Fibroblast of the conjunctiva (primary cell): ENCODE measurements at regions not wholly inside any gene's neighbourhood (a gene's known extent, or its start where the extent isn't known, plus 50 kb on each side); places are given as distances from the start of the nearest gene placed in this dataset.

Experiments
- DNase-seq: peaks from one replicate; pipeline ENCODE4 v3.0.0-alpha.2; 2010; ENCODE audit warnings: low read depth

DNA sequence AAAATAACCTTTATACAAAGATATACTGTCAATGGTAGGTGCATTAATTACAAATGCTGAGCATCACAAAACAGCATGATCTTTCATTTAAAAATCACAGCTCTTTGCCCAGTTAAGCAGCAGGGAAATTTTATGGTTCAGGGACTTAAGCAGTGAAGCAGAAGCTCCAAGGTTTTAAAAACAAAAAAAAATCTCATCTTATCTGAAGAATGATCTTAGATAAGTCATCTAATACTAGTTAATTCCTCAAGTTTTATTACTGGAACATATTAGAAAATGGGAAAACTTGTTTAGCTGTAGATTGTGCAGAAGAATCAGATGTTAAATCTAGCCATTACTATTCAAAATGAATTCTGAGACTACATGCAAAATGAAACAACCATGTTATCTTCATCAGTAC lies 289.9 kb downstream of the GASK1B start:
- no peak for DNase-seq

DNA sequence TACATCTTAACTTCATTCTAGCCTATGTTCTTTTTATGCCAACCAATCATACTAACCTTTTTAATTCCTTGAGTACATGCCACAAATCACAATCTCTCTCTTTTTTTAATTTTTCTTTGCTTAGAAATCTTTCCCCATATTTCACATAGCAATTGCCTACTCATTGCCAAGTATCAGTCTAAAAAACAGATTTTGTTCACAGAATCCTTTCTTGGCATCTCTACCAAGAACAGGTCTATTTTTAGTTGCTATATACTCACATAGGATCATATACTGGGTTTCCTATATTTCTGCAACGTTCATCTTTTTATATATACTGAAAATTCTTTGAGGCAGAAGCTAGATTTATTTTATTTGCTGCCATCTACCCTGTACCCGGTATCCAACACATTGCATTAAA lies 292.1 kb downstream of the GASK1B start:
- no peak for DNase-seq

DNA sequence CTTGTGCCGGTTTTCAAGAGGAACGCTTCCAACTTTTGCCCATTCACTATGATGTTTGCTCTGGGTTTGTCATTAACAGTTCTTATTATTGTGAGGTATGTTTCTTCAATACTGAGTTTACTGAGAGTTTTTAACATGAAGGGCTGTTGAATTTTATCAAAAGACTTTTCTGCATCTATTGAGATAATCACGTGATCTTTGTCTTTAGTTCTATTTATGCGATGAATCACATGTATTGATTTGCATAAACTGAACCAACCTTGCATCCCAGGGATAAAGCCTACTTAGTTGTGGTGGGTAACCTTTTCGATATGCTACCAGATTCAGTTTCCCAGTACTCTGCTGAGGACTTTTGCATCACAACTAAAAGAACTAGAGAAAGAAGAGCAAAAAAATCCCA lies 318.0 kb downstream of the GASK1B start:
- DNase-seq, result no peak

DNA sequence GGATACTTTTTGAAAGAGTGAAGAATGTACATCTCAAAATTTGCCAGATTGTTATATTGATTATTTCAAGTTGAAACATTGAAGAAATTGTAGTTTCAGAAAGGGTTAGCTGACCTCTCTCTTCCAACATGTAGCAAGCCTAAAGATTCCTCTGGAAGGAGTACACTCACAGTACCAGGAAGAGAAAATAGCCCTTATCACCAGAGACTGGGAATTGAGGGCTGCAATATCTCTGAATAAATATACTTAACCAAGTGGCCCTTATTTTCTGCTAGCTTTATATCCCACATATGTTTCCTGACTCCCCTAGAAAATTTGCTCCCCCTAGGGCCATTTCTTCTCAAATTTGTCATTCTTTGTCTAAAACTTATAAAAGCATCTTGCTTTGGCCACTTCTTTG lies 332.2 kb downstream of the GASK1B start:
- no peak for DNase-seq

DNA sequence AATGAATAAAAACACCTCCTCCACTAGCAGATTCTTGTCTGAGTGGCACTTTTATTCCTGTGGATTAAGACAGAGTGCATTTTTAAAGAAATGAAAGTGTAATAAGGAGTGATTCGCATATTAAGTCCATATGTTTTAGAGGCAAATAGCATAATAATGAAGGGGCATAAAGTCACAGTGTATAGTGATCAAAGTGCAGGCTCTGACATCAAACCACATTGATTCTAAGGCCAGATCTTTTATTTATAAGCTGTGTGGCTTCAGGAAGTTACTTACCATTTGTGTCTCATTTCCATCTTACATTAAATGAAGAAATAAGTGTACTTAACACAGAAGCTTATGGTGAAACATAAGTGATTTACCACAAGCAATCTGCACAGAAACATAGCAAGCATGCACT lies 332.8 kb downstream of the GASK1B start:
- DNase-seq, result no peak

DNA sequence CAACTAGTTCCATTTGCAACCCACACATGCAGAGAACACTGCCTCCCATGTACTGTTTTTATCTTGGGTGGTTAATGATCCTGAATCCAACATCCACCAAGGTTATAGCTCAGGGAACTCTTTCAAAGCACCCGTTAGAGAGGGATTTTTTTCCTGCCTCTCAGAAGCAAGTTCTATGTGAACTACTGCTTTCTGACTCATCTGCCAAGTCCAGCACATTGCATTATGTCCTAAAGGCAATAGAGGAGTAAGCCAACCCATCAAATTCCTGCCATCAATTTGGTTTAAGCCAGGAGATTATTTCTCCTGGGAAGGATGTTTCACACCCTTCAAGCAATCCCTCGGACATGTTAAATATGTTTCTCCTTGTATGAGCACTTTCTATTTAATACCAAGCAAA lies 334.5 kb downstream of the GASK1B start:
- DNase-seq, result peak; percentile 0

DNA sequence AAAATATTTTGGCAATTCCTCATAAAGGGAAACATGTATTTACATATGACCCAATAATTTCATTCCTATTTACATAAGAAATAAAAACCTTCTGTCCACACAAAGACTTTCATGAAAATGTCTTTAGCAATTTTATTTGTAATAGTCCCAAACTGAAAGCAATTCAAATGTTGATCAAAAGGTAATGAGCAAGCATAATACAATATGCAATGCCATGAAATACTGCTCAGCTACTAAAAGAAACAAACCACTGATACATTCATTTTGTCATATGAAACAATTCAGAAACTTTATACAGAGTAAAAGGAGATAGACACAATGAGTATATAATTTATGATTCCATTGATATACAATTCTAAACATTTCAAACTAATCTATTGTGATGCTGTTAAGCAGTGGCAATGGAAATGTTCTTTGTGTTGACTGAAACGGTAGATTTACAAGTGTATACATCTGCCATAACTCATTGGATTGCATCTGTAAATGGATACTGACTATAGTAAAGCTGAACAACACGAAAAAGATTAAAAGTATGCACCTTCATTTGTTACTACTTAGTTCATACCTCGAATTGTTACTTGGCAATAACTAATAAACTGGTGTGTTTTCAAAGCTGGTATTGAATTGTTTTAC lies 335.6 kb downstream of the GASK1B start:
- DNase-seq, result no peak

DNA sequence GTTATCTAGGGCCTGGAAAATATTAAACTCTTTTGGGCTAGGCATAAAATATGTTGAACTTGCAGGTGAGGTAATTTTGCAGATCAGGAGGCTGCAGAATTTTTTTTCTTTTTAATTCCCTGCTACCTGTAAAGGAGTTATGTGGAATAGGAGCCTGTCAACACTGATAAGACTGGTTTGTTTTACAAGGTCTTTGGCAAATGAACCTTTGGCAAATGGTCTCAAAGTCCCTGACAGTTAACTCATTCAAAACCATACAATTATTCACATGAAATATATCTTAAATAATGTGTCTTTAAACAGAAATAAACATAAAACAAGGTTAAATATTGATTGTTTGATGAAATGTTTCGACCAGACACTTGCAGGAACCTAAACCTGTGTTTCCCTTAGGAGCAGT lies 340.2 kb downstream of the GASK1B start:
- DNase-seq, result no peak

DNA sequence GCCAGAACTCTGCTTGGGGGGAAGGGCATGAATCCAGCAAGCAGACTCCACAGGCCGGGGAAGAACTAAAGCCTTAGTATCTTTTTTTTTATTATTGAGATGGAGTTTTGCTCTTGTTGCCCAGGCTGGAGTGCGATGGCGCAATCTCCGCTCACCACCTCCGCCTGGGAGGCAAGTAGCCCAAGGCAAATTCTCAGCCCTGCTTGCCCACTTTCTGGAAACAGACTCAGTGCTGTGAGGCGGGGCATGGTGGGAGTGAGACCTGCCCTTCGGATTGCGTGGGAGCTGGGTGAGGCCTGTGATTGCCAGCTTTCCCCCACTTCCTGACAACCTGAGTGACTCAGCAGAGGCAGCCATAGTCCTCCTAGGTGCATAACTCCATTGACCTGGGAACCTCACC lies 348.8 kb downstream of the GASK1B start:
- no peak for DNase-seq

DNA sequence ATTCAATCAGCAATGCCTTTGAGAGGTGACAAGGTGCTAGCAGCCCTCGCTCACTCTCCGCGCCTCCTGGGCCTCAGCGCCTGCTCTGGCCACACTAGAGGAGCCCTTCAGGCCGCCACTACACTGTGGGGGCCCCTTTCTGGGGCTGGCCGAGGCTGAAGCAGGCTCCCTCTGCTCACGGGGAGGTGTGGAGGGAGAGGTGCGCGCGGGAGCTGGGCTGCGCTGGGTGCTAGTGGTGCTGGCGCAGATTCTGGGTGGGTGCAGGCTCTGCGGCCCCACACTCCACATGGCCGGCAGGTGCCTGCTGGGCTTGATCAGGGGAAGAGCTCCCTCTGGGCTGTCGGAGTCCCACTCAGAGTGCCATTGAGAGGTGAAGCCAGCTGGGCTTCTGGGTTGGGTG lies 351.0 kb downstream of the GASK1B start:
- DNase-seq, result no peak

DNA sequence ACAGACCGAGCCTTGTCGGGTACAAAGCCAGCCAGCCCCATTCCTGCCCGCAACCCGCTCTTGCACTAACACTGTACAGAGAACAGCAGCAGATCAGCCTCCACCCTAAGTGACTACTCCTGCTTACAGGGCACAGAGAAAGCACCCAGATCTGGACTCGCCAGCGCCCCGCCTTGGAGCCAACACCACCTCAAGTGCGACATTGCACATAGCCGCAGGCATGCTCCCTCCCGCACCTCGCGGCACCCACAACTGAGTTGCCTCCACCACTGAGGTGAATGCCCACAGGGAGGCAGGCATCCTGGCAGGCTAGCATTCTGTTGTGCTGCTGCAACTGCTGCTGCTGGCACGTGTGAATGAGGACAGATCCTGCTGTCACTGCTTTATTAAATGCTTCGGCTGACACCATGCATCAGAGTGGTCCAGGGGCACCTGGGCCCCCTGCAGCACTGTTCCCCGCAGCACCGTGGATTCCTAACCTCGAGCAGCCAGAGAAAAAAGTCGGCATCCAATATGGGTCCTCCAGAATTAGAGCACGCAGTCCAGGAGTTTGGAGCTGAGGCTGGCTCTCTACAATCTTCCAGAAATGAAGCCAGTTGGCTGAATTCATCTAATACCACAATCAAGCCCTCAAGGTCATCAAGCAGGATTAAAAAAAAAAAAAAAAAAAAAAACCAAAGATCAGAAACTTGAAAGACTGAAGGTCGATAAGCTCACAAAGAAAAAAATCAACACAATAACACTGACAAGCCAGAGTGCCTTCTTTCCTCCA lies 352.9 kb downstream of the GASK1B start:
- DNase-seq, result no peak

DNA sequence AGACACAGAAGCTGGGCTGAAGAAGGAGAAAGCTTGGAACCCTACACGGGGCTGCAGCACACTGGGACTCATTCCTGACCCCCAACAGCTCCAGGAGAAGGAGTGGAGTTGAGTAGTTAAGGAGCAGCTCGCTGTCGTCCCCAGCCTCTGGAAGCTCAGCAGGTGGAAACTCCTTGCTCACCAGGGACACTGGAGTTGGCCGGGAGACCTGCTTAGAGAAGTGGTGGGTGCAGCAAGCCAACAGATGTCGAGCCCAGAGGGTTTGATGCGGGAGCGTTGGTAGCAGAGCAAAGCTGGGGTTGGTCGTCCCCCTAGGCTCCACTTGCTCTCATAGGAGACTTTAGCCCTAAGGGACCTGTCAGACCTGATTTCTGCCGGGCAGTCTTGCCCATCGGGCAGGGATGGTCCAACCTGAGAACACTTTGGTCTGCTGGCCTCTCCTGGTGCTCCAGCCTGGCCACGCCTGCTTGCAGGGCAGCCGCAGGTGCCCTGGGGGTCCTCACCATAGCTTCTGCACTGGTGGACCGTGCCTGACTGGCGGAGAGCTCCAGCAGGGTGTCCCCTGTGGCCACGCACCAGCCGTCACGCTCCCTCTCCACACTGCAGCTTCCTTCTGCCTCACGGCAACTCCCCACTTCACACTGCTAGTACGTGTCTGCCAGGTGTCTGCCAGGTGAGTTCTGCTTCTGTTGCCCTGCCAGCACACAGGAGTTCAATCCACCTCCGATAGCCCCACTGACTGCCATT lies 353.7 kb downstream of the GASK1B start:
- DNase-seq, result no peak

DNA sequence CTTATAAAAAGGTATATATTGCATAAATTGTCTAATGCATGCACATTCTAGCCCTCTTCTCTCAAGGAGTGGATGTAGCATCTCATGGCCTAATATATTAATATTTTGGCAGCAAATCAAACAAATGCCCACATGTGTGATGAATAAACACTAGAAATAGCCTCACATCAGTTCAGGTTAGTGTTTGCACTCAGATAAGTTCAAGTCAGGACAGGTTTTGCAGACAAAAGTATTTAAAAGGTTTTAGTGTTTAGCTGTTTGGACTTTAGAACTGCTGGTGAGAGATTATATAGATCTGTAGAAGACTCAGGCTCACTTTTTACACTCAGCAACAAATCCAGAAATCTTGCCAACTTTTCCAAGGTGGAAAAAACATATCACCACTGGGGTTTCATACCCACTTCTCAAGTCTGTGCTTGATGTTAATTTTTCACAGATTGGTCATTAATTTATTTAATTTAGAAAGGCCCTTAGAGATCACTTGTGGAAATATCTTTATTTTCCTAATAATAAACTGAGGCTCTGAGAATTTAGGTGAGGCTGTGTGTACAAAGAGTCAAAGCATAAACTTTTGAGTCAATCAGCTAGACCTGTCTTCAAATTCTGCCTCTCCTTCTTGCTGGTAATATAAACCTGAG lies 362.6 kb downstream of the GASK1B start:
- no peak for DNase-seq

DNA sequence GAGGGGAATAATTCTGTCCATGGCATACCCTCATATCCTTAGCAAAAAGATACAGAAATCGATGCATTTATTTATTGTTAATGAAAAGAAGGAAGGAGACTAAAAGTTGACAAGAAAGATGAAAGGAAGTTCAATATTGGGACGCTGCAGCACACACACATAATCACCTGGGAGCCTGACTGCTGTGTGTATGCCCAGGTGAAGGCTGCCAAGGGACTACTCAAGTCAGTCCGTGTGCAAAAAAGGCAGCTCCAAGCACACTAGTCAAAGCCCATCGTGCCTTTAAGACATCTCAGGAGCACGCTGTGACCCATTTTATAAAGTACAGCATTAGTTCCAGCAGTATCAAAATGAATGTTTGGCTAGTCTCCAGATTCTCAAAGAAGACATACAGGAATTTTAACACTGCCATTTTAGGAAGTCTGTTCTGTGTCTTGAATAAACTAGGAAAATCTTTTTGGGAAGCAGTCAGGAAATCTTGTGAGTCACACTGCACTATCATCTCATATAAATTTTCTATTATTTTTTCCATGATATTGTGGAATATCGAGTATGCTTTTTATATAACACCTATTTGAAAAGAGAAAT lies 363.9 kb downstream of the GASK1B start:
- DNase-seq, result no peak

DNA sequence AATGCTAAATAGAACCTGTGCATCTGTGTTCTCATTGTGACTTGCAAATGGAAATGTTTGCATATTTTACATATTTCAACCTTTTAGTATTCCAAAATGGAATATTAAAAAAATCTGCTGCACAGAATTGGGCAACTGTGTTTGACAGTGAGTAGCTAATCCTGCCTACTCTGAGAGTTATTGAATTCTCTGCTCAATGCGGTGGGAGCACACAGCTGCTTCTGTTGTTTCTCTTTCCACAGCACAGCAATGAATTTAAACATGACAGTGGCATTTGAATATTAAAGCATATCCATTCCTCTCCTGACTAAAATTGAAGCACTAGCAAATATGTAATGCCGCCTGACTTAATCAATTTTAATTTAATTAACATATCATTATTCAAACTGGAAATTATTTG lies 366.6 kb downstream of the GASK1B start:
- DNase-seq, result no peak

DNA sequence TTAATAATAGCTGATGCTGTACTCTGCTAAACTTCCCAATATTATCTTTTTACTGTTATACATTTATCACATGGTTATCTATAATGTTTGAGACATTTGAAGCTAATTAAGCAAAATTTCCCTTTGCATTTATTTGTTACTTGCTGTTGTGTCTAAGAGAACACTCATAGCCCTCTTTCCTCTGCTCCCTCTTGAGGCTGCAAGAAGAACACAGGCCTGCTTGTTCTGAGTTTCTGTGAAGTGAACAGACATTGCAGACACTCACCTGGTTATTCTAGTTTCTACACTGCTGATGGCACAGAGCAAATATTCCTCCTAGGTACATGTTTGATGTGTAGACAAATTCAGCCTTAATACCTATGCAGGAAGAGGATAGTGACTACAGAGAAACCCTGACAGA lies 367.8 kb downstream of the GASK1B start:
- no peak for DNase-seq

DNA sequence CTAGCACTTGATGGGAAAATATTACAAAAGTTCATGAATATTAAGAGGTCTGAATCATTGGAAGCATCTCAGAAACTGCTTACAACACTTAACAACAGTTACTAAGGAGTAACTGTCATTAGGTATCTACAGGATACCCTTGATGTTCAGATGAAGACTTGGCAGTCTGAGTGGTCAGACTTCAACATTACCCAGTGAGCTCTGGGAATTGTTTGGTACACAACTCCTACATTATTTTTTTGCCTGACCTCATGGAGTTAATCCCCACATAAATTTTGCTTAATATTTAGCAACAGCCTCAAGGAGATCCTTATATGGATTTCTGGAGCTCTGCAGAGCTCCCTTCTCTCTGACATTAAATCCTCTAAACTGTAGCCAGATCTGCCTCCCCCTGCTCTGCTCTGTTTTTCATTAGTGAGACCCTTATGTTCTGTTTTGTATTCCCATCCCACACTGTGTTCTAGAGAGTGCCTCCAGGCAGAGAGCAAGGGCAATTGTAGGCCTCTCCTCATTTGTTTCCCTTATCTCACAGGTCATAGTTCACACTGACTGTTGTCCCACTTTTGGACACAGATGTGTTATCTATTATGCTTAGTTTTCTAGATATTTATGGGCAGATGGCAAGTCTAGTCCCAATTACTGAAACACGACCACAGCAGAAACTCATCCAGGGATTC lies 368.8 kb downstream of the GASK1B start:
- DNase-seq, result no peak

DNA sequence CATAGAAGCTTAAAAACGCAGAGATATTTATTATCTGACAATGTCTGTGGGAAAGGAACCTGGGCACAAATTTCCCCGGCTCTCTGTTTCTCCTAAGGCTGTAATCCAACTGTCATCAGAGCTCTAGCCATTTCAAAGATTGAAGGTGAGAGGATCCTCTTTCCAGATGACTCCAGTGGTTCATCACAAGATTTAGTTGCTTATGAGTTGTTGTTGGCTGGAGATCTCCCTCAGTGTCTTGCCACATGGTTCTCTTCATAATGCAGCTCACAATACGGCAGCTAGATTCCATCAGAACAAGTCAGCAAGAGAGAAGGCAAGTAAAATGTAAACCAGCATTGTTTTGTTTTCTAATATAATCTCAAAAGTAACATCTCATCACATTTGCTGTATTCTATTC lies 369.4 kb downstream of the GASK1B start:
- no peak for DNase-seq

DNA sequence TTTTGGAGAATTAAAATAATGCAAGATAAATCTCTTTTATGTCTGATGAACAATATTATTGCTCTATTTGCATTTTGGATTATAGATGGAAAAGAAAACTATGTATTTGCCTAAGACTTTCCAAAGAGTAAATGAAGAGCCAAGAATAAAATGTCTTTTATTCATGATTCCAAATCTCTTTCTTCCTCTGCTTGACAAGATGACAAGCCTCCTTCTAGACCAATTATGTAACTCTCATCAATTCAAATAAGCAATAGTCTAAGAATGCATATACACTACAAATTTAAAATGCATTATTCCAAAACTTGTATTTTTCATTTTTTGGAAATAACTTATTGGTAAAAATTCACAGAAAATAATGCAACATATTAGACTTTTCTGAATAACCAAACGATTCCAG lies 377.3 kb downstream of the GASK1B start:
- no peak for DNase-seq

DNA sequence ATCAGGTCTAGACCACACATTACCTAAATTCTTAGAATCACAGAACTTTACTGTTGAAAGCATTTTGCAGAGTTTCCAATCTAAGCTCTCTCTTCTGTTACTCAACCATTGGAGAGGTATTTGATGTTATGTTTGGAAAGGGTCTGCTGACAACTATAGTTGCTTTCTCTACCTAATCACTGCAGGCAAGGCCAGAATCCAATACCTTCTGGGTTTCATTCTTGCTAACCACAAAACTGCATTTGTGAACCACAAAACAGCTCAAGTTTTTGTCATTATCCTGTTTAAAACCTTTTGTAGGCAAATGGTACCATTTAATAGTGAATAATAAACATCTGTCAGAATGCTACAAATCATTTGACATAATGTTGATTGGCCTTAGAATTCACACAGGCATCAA lies 380.1 kb downstream of the GASK1B start:
- DNase-seq, result no peak

DNA sequence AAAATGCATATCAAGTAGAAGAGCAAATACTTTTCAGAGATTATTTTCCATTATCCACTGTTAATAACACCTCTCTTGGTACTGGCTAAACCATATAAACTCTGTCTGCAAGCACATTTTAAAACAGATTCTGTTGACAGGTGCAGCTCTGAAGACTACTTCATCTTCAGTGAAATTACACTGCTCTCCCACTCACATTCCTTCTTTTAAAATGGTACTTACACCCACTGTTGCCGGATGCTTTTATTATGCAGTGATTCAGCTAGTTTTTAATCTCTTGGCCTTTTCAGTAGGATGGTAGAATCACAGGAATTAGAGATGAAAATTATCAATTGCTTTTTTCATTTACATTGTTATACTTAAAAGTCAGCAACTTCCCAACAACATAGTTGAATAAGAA lies 381.6 kb downstream of the GASK1B start:
- DNase-seq, result no peak

DNA sequence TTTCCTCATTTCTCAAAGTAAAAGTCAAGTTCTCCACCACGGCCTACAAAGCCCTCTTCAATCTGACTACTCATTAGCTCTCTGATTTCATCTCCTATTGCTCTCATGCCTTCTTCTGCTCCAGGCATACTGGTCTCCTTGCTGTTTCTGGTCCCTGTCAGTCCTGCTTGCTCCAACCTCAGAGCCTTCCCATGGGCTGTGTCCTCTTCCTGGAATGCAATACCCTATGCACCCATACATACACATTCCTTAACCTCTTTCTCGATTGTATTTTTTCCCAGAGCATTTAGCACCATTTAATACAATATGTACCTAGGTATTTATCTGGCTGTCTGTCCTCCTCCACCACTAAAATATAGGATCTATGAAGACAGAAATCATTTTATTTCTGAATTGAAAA lies 385.2 kb downstream of the GASK1B start:
- no peak for DNase-seq
